Gastrocnemius medialis (tissue), 4 donors: ENCODE measurements at regions not wholly inside any gene's neighbourhood (a gene's known extent, or its start where the extent isn't known, plus 50 kb on each side); places are given as distances from the start of the nearest gene placed in this dataset.

Source experiments
- ATAC-seq, 2 donors: fragments of 150-250 bp; one replicate each; pipeline ENCODE4 v1.9.1; 2016
- DNase-seq, 2 donors: peaks; one replicate each; pipeline ENCODE4 v3.0.0-alpha.2; 2019
- H3K27ac ChIP-seq, 4 donors: fragments of 200-600 bp; sonication (generic); 1 replicate in 1 of 4; 2 replicates in 3 of 4; pipeline ENCODE4 v1.5.1; 2016 to 2018; ENCODE audit warnings: mild to moderate bottlenecking in 2 of 4, moderate library complexity in 1 of 4
- H3K27me3 ChIP-seq, 3 donors: fragments of 200-600 bp; sonication (generic) in 2 of 3; 1 replicate in 1 of 3; 2 replicates in 2 of 3; pipeline versions ENCODE4 v1.5.1 to v1.6.0; 2016 to 2019; ENCODE audit warnings: mild to moderate bottlenecking in 1 of 3, moderate library complexity in 1 of 3
- H3K36me3 ChIP-seq, 2 donors: fragments of 200-600 bp; sonication (generic) in 1 of 2; one replicate each; pipeline ENCODE4 v1.5.1; 2017 to 2018
- H3K4me1 ChIP-seq, 2 donors: fragments of 200-600 bp; sonication (generic) in 1 of 2; one replicate each; pipeline ENCODE4 v1.5.1; 2016 to 2017; ENCODE audit warnings: mild to moderate bottlenecking in 2 of 2
- H3K4me3 ChIP-seq, 4 donors: fragments of 200-600 bp; sonication (generic) in 3 of 4; 1 replicate in 1 of 4; 2 replicates in 3 of 4; pipeline ENCODE4 v1.5.1; 2016 to 2019; ENCODE audit warnings: mild to moderate bottlenecking in 2 of 4
- H3K9me3 ChIP-seq, 3 donors: fragments of 200-600 bp; sonication (generic) in 2 of 3; 1 replicate in 1 of 3; 2 replicates in 2 of 3; pipeline ENCODE4 v1.5.1; 2016 to 2019
- CTCF ChIP-seq, 5 experiments: fragments of 450-650 bp in 3 of 5; fragments of 200-600 bp in 2 of 5; sonication (generic) in 2 of 5; IDR thresholded peaks in 4 of 5; conservative IDR thresholded peaks in 1 of 5; 1 replicate in 4 of 5; 2 replicates in 1 of 5; pipeline ENCODE4 v1.5.1; 2016 to 2019; ENCODE audit warnings: antibody characterized with exemption in 5 of 5, mild to moderate bottlenecking in 3 of 5, moderate library complexity in 3 of 5
- POLR2A ChIP-seq, 2 donors: fragments of 450-650 bp; IDR thresholded peaks; one replicate each; pipeline ENCODE4 v1.6.1; 2017; ENCODE audit warnings: antibody characterized with exemption in 2 of 2, mild to moderate bottlenecking in 2 of 2, moderate library complexity in 2 of 2
- in situ Hi-C, 4 donors: fragments of 200-750 bp; cut with MboI; loops; one replicate each; pipeline versions ENCODE4 v1.15.0 to v1.8.0; 2017; ENCODE audit warnings: low sequenced_read_pairs in 4 of 4
- intact Hi-C: fragments of 100-400 bp; cut with DNase I; formaldehyde crosslinking; loops from one replicate; pipeline ENCODE4 v1.15.1; 2023; ENCODE audit warnings: low total_unique reads

DNA sequence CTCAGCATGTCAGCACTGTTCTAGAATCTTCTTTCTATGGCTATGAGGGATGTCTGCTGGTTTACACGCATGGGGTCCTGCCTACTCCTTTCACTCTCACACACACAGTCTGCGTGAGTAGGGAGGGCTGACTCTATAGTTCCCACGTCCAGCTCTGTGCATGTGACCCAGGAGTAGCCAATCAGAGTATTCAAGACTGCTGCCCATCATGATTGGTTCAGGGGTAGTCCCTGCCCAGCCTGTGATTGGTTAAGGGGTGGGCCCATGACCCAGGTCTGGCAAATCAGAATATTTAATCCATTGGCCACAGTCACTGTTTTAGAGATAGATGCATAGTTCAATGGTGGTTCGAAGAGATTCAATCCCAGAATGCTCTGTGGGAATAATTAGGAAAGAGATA, 151.3 kb upstream of the IRX3 start:
- Histone ChIP-seq H3K27me3 (peaks cover 0 to 4% (median 0%) of the 10 kb centered on the region in 3 donors), H3K9me3 (no peaks in the 10 kb centered on the region), H3K36me3 (no peaks in the 10 kb centered on the region), H3K4me3 (no peak overlapping the region), H3K27ac (no peak overlapping the region), H3K4me1 (no peaks in the 10 kb centered on the region)
- ATAC-seq = no peak
- intact Hi-C loops (no loop called here), in situ Hi-C loops (no loop called here)
- no peak for DNase-seq
- no peak for TF ChIP-seq CTCF (IDR thresholded peaks at IDR 0.05 in 4 of 5, conservative IDR thresholded peaks at IDR 0.05 in 1 of 5)
- TF ChIP-seq POLR2A (IDR thresholded peaks at IDR 0.05) = no peak

DNA sequence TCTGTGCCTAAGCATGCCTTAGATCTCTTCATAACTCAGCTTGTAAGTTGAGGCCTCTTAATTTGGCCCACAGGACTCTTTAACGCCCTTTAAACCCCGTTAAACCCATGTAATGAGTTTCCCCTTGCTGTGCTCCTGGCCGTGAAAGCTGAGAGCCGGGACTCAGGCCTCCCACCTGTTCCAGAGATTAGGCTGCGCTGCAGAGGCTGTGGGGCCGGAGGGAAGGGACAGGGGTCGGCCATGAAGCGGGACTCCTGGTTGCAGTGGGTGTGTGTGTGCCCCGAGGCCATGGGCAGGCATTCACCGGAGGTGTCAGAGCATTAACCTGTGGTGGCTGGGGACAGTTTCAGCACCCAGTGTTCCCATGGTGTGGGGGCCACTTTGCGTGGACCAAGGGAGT, 150.8 kb upstream of the IRX3 start:
- ATAC-seq = no peak

DNA sequence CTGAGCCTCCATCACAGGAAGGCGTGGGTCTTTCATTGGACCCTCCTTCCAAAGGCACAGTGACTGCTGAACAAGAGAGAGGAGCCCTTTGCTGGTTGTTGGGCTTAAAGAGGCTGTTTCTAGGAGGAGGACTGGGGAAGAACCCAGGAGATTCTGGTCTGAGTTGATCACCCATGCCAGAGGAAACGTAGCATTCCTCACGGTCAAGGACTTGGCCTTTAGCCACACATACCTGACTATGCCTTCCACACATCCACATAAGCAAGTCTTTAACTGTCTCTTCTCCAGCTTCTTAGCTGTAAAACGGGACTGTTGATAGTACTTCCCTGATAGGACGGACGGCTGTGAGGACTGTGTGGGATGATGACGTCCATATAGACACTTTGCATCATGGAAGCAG, 149.8 kb upstream of the IRX3 start:
- no peak for DNase-seq
- ATAC-seq = no peak
- no peak overlapping the region for H3K27ac ChIP-seq
- H3K4me3 ChIP-seq = no peak overlapping the region
- peaks cover 0 to 8% (median 6%) of the 10 kb centered on the region in 3 donors for H3K27me3 ChIP-seq
- H3K36me3 ChIP-seq = no peaks in the 10 kb centered on the region
- in situ Hi-C loops (no loop called here), intact Hi-C loops (no loop called here)
- H3K4me1 ChIP-seq = no peaks in the 10 kb centered on the region
- TF ChIP-seq POLR2A (IDR thresholded peaks at IDR 0.05) (no peak), CTCF (IDR thresholded peaks at IDR 0.05 in 4 of 5, conservative IDR thresholded peaks at IDR 0.05 in 1 of 5) (no peak)
- H3K9me3 ChIP-seq = no peaks in the 10 kb centered on the region

More for the DNA sequence above, 150.8 kb upstream of the IRX3 start:
- no peak for DNase-seq
- H3K4me3 ChIP-seq = no peak overlapping the region
- no peak for TF ChIP-seq POLR2A (IDR thresholded peaks at IDR 0.05)
- no peak for TF ChIP-seq CTCF (IDR thresholded peaks at IDR 0.05 in 4 of 5, conservative IDR thresholded peaks at IDR 0.05 in 1 of 5)
- in situ Hi-C loops (no loop called here), intact Hi-C loops (no loop called here)
- no peaks in the 10 kb centered on the region for H3K4me1 ChIP-seq
- H3K36me3 ChIP-seq = no peaks in the 10 kb centered on the region
- H3K27ac ChIP-seq = no peak overlapping the region
- H3K9me3 ChIP-seq = no peaks in the 10 kb centered on the region
- H3K27me3 ChIP-seq = peaks cover 0 to 7% (median 5%) of the 10 kb centered on the region in 3 donors

DNA sequence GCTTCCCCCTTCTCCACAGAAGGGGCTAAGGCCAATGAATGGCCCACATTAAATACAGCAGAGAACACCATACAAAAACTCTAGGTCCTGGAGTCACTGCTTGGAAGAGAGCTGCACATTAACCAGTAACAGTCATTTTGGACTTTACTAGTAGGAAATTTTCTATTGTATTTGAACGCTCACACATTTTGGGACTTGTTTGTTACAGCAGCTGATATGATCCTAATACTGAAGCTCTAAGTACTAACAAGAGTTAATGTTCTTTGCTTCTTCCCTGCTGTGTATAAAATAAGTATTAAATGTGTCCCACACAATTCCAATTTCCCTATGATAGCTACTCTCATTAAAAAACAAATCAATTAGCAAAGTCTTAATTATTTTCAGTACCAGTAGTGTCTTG, 148.3 kb upstream of the IRX3 start:
- TF ChIP-seq POLR2A (IDR thresholded peaks at IDR 0.05) (no peak), CTCF (IDR thresholded peaks at IDR 0.05 in 4 of 5, conservative IDR thresholded peaks at IDR 0.05 in 1 of 5) (no peak)
- ATAC-seq = no peak
- in situ Hi-C loops (no loop called here), intact Hi-C loops (no loop called here)
- H3K27ac ChIP-seq = no peak overlapping the region
- no peaks in the 10 kb centered on the region for H3K36me3 ChIP-seq
- no peaks in the 10 kb centered on the region for H3K4me1 ChIP-seq
- peaks cover 0 to 16% (median 11%) of the 10 kb centered on the region in 3 donors for H3K27me3 ChIP-seq
- no peak overlapping the region for H3K4me3 ChIP-seq
- no peaks in the 10 kb centered on the region for H3K9me3 ChIP-seq
- DNase-seq = no peak

DNA sequence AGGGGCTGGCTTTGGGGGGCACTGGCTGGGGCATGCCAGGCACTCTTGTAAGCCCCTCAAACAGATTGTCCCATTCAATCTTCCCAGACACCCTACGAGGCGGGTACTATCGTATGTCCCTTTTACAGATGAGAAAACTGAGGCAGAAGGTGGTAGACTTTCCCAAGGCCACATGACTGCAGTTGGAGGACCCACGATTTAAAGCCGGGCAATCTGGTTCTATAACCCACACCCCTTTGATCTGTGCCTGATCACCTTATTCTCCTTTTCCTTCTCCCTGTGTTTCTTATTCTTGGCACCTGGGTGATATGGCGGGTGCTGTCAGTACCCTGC, 146.3 kb upstream of the IRX3 start:
- TF ChIP-seq POLR2A (IDR thresholded peaks at IDR 0.05) (no peak), CTCF (IDR thresholded peaks at IDR 0.05 in 4 of 5, conservative IDR thresholded peaks at IDR 0.05 in 1 of 5) (no peak)
- Histone ChIP-seq H3K9me3 (no peaks in the 10 kb centered on the region), H3K27ac (no peak overlapping the region), H3K36me3 (no peaks in the 10 kb centered on the region), H3K4me3 (no peak overlapping the region), H3K27me3 (peaks cover 0 to 19% (median 16%) of the 10 kb centered on the region in 3 donors), H3K4me1 (no peaks in the 10 kb centered on the region)
- intact Hi-C loops = no loop called here
- DNase-seq (no peak), ATAC-seq (no peak)
- in situ Hi-C loops = no loop called here
